Activated CD4-positive, alpha-beta T cell treated with anti-CD3 and anti-CD28 coated beads, Interleukin-2, amount 50 U/mL, for 48 hours (primary cell): ENCODE measurements at regions not wholly inside any gene's neighbourhood (a gene's known extent, or its start where the extent isn't known, plus 50 kb on each side); places are given as distances from the start of the nearest gene placed in this dataset.
"Not testable (repeated sequence)": the region's sequence is repeated elsewhere in the genome, so short reads cannot be mapped to it uniquely, and the experiment has no call there.

Experiments used
- DNase-seq, 2 experiments: peaks; one replicate each; pipeline ENCODE4 v3.0.0-alpha.2; 2020

DNA sequence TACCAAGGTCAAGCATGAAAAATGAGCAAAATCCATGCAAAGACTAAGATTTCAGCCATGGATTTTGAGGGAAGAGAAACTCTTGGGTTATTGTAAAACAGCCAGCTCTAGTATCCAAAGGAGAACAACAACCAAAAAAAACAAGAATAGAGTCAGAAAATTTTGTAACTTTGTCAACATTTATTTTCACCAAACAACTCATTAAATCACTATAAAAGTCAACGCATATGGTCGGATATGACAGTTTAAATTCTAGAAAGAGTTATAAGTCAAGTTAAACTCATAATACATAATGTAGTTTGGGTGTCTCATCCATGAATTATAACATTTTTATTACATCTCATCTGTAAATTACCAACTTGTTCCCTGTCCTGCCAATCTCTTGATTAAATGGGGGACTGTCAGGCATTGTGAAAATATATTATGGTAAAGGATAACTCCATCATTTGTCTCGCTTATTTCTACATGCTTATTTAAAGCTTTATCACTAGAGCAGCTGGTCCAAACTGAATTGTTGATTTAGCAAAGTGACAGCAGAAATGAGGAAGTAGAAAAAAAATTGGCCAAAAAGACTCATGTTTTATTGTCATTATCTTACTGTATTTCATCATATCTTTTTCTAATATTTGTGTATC lies 224.8 kb upstream of the NOCT start:
- DNase-seq: no peak

DNA sequence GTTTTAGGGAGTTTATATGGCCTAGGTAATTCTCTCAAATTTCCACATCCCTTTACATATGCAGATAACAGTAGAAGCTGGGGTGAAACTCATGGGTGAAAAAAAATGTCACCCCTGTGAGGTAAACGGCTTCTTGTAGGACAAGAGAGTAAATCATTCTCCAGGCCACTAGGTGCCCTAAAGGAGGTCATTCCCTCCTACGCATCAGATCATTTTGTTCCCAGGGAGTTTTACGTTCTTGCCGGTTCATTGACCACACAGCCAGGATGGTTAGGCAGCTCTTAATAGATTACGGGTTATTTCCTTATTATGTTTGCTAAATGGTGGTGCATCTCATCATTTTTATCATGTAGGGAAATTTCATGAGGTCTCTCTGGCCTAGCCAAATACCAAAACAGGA lies 225.8 kb upstream of the NOCT start:
- no peak for DNase-seq

DNA sequence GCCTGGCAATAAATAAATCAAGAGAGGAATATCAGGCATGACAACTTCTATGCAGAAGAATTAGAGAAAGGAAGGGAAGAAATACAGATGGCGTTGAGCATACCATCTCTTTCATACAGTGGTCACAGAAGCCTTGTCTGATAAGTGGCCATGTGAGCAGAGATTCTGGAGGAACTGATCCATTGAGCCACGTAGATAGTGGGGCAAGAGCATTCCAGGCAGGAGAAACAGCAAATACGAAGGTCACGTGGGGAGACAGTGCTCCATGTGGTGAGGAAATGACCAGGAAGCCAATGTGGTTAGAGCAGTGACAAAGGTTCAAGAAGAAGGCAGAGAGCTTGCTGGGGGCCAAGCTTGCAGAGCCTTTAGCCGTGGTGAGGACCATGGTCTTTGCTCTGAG lies 226.7 kb upstream of the NOCT start:
- no peak for DNase-seq

DNA sequence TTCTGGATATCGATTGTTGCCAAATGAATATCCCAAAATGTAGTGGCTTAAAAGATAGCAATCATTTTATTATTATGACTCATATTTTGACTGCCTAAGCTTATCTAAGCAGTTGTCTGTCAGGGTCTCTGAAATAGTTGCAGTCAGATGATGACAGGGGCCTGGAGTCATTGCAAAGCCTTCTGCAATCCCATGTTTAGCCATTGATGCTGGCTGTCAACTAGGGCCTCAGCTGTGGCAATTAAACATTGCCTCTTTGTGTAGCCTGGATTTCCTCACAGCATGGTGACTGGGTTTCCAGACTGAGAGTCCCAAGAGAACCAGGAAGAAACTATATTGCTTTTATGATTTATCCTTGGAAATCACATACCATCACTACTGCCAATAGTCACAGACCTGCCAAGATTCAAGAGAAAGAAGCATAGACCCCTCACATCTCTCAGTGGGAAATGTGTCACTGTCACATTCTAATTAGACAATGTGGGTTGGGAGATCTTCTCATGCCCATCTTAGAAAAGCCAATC lies 227.3 kb upstream of the NOCT start:
- no peak for DNase-seq

DNA sequence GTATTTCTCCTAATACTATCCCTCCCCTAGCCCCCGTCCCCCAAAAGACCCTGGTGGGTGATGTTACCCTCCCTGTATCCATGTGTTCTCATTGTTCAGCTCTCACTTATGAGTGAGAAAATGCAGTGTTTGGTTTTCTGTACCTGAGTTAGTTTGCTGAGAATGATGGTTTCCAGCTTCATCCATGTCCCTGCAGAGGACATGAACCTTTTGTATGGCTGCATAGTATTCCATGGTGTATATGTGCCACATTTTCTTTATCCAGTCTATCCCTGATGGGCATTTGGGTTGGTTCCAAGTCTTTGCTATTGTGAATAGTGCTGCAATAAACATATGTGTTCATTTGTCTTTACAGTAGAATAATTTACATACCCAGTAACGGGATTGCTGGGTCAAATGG lies 235.8 kb upstream of the NOCT start:
- DNase-seq: not testable (repeated sequence)

DNA sequence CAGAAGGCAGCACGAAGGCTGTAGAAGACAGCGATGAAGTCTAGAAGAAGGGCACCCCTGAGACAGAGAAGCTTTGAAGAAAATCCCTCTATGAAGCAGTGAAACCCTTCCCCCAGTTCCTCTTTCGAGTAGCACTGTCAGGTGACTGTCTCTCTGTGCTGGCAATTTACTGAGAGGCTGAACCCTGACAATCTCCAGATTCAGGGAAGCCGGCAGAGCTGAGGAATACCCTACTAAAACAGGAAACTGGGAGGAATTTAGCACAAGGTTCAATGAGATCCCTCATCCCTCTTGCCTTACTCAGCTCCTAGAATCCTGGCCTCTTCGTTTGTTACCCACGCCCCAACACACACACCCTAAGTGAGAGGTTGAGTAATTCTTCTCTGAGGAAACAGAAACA lies 239.7 kb upstream of the NOCT start:
- no peak for DNase-seq

DNA sequence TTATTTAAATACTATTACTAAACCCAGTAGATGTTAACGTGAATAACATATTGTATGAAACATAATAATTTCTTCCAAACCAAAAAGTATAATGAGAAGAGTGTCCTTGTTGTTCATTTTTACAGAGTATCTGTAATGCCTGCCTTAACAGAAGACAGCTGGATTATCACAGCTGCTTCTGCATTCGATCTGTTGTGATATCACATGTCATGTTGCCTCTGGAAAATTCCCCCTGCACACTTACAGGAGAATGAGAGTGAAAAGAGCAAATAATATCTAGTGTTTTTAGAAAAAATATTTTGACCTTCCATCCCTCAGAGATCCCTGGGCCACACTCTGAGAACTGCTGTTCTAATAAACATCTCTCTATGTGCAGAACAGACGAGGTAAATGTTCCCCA lies 240.1 kb upstream of the NOCT start:
- no peak for DNase-seq

DNA sequence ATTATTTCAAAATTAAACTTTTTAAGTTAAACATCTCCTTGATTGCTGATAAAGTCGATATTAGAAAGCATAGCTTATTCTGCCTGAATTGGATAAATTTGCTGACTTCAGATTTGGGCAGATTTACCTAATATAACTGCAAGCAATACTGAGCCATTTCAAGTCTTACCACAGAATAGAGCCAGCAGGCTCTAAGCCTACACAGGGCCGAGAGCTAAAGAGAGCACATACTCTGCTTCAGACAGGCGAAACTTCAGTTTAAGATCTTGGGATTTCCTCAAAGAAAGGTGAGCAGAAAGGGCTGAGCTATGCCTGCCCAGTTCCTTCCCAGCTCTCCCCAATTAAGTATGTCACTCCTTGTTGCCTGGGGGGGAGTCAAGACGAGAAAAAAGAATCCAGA lies 240.6 kb upstream of the NOCT start:
- no peak for DNase-seq

DNA sequence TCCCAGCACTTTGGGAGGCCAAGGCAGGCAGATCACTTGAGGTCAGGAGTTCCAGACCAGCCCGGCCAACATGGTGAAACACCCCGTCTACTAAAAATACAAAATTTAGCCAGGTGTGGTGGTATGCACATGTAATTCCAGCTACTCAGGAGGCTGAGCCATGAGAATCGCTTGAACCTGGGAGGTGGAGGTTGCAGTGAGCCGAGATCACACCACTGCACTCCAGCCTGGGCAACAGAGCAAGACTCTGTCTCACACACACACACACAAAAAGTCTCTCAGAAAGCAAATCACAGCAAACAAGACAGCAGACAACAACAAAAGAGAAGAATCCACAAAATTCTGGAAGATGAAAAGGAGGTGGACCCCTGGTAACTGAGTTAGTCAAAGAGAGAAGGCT lies 241.5 kb upstream of the NOCT start:
- DNase-seq: not testable (repeated sequence)

DNA sequence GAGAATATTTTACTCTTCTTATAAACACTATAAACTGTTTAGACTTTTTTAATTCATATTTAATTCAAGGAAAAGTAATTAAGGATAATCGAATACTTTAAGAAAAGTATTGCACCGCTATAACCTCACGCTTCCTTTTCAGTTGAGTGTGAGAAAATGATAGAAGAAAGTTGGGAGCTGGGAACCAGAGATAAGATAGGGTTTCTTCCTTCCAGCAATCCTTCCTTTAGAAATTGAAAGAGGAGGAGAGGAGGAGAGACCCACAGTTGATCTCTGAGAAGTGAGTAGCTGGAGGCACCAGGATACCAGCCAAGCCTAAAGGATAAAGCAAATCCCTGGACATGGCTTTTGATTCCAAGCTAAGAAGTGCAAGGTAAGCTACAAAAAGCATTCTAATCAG lies 242.3 kb upstream of the NOCT start:
- DNase-seq: no peak

DNA sequence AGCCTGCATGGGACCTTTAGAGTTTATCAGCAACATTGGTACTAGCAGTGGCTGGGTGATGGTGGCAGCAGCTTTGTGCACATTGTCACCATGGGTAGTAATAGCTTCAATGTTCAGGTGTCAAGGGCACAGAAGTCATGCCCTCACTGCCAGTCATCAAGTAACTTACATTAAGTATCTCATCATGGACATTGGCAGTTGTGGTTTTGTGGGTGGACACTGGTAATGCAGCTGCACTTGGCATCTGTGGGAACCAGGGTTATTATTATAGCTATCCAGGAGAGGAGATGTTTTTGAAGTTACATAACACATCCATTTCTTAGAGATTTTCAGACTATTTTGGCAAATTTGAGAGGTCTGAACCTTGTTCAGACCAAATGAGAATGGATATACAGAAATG lies 243.2 kb upstream of the NOCT start:
- no peak for DNase-seq

DNA sequence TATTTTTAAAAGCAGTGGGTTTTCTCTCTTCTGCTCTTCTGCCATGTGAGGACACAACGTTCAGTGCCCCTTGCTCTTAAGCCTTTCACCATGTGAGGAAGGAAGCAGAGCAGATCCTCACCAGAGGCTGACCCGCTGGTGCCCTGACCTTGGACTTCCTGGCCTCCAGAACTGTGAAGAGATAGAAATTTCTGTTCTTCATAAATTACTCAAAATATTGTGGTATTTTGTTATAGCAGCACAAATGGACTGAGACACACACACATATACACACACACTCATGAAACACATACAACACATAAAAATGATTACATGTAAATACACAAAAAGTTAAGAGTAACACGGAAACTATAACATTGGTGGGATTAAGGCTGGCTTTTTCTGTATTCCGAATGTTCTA lies 244.8 kb upstream of the NOCT start:
- DNase-seq: no peak

DNA sequence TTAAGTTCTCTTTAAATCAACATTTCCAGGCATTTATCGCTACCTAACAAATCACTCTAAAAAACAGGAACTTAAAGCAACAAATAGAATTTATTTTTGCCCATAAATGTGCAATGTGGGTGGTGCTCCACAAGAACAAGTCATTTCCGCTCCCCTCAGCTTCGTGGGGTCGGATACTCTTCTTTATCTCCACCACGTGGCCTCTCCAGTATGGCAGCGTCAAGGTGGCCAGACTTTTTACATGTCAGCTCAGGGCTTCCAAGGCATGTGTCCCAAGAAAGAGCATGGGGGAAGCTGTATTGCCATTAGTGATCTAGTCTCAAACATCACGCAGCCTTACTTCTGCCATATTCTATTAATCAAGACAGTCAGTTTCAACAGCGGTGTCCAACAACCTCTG lies 249.2 kb upstream of the NOCT start:
- no peak for DNase-seq

DNA sequence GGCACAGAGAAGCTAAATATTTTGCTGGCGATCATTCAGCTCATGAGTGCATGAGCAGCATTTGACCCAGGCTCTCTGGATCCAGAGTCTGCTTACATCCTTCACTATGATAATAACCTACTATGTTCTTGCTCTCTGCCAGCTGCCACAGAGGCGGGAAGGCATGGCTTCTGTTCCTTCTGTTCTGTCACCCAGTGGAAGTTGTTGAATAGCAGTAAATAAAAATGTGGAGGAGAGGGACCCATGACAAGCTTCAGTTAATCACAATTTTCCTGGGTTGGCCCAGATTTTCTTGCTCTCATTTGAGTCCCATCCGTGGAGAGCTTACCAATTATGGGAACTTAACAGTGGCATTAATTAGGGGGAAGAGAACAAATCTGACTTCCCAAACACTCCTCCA lies 250.1 kb upstream of the NOCT start:
- DNase-seq: no peak

DNA sequence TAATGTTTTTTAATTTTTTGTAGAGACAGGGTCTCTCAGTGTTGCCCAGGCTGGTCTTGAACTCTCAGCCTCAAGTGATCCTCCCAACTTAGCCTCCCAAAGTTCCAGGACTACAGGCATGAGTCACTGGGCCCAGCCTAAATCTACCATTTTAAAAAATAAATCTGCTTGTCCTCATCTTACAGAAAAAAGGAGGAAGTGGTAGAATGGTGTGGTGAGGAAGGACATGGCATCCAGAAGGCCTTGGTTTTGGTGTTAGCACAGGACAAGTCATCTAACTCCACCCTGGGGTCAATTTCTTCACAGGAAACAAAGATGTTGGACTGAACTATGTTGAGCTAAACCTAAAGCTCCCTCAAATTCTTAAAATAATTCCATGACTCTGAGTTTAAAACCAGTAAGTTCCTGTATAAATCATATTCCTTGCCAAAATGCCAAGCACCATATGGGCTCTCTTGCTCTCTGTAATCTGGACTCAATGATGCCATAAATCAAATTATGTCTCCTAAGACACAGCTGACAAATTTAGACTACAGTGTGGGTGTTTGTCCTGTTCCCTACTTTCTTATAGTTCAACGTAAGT lies 253.9 kb upstream of the NOCT start:
- DNase-seq: no peak

DNA sequence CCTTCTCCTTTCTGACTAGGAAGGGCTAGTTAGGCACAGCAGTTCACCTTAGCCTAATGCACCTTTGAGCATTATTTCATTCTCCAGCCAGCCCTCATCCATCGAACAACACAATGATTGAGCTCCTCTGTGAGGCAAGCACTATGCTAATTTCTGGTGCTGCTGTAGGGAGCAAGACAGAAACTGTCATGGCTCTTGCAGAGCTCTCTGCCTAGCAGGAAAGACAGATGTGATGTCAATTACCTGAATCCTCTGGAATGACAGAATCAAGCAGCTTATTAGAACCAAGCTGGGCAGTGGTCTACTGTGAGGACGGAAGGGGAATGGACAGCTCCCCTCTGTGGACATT lies 256.1 kb upstream of the NOCT start:
- no peak for DNase-seq

DNA sequence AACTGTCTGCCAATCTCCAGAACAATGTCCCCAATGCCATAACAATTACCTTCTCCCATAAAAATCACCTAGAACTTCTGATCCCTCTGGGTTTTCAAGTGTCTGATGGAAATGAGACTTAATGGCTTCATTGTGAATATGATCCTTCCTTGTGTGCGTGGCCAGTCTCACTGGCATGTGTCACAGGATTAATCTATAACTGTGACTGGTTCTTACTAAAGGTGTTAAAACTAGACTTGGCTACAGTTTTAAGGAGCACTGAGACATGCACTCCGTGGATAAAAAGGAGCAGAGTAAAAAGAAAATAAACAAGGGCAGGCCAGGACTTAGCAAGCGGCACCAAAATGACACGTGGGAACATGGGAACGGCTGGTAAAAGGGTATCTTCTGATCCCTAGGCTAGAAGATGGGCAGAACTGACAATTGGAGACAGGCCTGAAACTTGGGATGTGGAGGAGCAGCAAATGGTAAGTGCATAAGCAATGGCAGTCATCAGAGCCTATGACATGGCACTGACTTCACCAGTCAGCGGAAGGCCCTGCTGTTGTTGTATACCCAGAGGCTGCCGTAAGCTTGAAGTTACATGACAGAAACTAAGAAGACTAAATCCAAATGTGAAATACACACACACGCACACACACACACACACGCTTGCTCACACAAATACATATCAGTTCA lies 256.6 kb upstream of the NOCT start:
- no peak for DNase-seq

DNA sequence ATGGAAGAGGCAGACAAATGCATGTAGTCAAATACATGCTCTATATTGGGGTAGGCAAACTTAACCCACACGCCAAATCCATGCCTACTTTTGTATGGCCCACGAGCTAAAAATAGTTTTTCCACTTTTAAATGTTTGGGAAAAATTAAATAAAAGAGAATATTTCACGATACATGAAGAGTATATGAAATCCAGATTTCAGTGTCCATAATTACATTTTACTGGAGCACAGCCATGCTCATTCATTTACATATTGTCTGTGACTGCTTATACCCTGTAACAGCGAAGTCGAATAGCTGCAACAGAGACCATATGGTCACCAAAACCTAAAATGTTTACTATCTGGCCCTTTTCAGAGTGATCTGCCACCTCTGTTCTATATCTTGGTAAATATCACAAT lies 257.4 kb upstream of the NOCT start:
- no peak for DNase-seq

DNA sequence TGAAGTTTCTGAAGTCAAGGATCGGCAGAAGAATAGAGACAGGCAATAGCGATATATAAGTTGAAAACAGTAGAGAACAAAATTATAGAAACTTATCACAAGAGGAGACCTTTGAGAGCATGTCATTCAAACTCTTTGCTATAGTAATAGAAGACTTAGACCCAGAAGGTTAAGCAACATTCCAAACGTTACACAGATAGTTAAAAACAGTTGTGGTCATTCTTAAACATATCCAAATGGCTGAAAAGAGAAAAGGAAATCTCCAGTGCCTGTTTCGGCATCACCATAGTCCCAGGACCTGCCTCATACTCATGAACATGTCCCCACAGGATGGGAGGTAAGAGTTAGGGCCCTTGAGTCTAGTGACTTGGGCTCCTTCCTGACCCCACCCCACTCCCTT lies 258.1 kb upstream of the NOCT start:
- DNase-seq: no peak

DNA sequence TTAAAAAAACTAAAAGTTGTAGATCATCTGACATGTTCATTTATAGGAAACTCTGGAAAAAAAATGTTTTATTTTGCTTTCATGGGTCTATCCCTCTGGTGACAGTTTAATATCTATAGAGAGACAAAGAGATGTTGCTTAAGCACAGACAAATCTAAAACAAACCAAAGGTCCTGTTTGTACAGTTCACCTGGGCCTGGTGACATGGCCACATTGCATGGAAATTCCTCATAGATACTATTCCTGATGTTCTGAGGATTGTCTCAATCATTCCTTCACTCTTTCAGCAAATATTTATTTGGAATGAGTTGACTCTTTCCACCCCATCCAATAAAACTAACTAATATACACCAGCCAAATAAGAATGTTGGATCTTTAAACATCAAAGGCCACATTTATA lies 259.1 kb upstream of the NOCT start:
- no peak for DNase-seq

DNA sequence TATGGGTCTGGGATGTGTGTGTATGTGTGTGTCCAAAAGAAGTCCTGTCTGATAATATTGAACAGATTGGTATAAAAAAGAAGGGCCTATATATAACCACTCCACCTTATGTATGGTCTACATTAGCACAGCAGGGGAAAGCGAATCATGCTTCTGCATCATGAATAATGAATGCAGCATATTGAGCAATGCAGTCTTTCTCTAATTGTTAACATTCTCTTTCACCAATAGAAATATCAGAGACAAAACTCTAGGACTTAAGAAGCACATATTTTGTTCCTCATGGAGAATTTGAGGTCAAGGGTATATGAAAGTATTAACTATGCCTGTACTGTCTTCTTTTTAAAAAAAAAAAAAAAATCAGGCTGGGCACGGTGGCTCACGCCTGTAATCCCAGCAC lies 264.3 kb upstream of the NOCT start:
- DNase-seq: no peak

DNA sequence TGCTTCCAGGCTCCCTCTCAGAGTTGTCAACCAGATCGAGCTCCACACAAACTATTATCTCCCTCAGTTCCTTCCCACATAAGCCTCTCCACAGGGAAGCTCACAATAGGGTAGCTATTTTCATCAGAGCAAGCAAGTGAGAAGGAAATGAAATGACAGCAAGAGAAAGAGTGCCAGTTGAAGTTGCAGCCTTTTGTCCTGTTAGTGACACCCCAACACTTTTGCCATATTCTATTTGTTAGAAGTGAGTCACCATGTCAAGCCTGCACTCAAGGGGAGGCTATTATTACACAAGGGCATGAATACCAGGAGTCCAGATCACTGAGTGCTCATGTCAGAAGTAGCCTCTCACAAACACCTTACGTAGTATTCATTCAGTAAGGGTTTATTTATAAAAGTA lies 266.3 kb upstream of the NOCT start:
- DNase-seq: no peak

DNA sequence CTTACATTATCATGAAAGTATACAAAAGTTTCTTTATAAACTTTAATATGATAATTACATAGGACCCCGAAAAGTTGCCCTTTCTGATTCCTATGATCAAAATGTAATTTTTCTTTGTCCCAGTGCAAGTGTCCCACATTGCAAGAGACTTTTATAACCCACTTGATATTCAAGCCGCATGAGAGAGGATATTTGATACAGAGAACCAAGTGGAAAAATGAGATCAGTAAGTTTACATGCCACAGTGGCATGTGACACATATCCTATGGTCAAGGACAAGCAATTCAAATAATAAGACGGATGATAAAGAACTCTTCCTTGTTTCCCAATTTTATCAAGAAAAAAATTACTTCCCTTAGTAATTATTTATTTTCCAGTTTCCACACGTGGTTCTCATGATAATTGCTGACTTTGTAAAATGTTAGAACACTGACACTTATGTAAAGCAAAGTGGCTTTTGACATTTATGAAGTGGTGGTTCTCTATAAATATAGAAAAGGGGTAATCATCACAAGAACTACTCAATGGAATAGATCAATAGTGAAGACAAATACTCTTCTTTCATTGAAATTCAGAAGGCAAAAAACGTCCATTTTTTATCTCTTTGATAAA lies 273.7 kb upstream of the NOCT start:
- no peak for DNase-seq
